Adrenal gland (tissue), 9 donors: ENCODE measurements at regions not wholly inside any gene's neighbourhood (a gene's known extent, or its start where the extent isn't known, plus 50 kb on each side); places are given as distances from the start of the nearest gene placed in this dataset.
A peak's percentile ranks its signal among the peaks of the same experiment; 100 is the strongest.

Experiments used
- DNase-seq, 7 donors: peaks; one replicate each; pipeline ENCODE4 v3.0.0-alpha.2; 2019 to 2020
- H3K27ac ChIP-seq, 5 donors: fragments of 200-600 bp; sonication (generic) in 4 of 5; 1 replicate in 3 of 5; 2 replicates in 2 of 5; pipeline versions ENCODE4 v1.5.1 to v1.8.0; 2016 to 2020; ENCODE audit warnings: mild to moderate bottlenecking in 1 of 5
- H3K27me3 ChIP-seq: fragments of 200-600 bp; 2 replicates; pipeline ENCODE4 v1.8.0; 2021
- H3K36me3 ChIP-seq, 2 donors: fragments of 200-600 bp; replicated peaks in 1 of 2; 1 replicate in 1 of 2; 2 replicates in 1 of 2; pipeline versions ENCODE4 v1.5.1 to v1.8.0; 2018 to 2022
- H3K4me1 ChIP-seq, 2 donors: fragments of 200-600 bp; replicated peaks in 1 of 2; 1 replicate in 1 of 2; 2 replicates in 1 of 2; pipeline versions ENCODE4 v1.5.1 to v1.8.0; 2018 to 2021
- H3K4me3 ChIP-seq, 4 donors: fragments of 200-600 bp; sonication (generic) in 3 of 4; one replicate each; pipeline ENCODE4 v1.5.1; 2016 to 2018
- H3K9me3 ChIP-seq, 3 donors: fragments of 200-600 bp; sonication (generic) in 1 of 3; replicated peaks in 1 of 3; 1 replicate in 2 of 3; 2 replicates in 1 of 3; pipeline versions ENCODE4 v1.5.1 to v1.8.0; 2016 to 2021
- POLR2A ChIP-seq, 2 donors: fragments of 450-650 bp; IDR thresholded peaks; one replicate each; pipeline ENCODE4 v1.6.1; 2017; ENCODE audit warnings: antibody characterized with exemption in 2 of 2, mild to moderate bottlenecking in 2 of 2, moderate library complexity in 1 of 2
- WGBS, 4 donors: extraction: QIAGEN DNeasy Blood & Tissue Kit in 2 of 4; methylation state at CpG; one replicate each; pipeline versions ENCODE4 v1.1.5 to v1.1.7; 2013 to 2017; 5-methylcytosine and 5-hydroxymethylcytosine counted together
- intact Hi-C, 2 donors: fragments of 100-400 bp; cut with DNase I; formaldehyde crosslinking; loops; one replicate each; pipeline versions ENCODE4 v1.14.1 to v1.15.0; 2022 to 2023
- TF ChIP-seq, protein P1 (sequence below), 6 experiments: fragments of 450-650 bp in 4 of 6; fragments of 200-600 bp in 2 of 6; sonication (generic) in 1 of 6; IDR thresholded peaks; 1 replicate in 5 of 6; 2 replicates in 1 of 6; pipeline versions ENCODE4 v1.5.1 to v1.8.0; 2016 to 2021; ENCODE audit warnings: antibody characterized with exemption in 6 of 6, mild to moderate bottlenecking in 2 of 6, moderate library complexity in 1 of 6
- donor health status: healthy with polysubstance abuse.
- donor health status: Bipolar disorder and iron deficiency.
- donor health status: DM: yes; HTN: yes; CAD: no.
- donor health status: DM: no; HTN: no; CAD: no.
- donor health status: DM: no; HTN: no; CAD: no.

DNA sequence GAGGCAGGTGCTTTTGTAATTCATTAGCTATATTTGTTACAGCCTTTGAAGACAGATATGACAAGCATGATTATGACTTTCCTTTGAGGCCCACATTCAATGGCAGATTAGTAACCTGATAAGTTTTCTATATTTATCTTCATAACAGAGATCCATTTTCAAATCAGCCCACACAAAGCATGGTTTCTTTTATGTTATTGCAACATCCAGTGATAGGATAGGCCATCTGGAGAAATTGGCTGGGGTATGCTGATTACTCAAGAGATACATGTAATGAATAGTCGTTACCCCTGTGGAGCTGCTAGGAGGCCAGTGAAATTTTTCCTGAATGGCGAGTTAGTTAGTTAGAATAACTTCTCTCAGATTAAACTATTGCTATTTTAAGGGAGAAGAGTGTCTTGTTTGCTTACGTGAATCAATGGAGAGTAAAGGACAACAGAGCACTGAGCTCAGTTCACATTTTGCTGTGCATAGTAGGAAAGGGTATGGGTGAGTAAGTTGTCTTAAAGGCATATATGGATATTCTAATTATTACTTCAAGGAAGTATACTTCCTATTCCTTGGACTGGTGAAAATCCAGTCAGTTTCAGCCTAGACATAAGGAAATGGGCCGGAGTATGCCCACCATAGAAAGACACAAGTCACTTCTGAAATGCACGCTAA is 79.2 kb upstream of the DKK2 start:
- TF ChIP-seq POLR2A (IDR thresholded peaks at IDR 0.05) = no peak
- TF ChIP-seq, protein P1, sequence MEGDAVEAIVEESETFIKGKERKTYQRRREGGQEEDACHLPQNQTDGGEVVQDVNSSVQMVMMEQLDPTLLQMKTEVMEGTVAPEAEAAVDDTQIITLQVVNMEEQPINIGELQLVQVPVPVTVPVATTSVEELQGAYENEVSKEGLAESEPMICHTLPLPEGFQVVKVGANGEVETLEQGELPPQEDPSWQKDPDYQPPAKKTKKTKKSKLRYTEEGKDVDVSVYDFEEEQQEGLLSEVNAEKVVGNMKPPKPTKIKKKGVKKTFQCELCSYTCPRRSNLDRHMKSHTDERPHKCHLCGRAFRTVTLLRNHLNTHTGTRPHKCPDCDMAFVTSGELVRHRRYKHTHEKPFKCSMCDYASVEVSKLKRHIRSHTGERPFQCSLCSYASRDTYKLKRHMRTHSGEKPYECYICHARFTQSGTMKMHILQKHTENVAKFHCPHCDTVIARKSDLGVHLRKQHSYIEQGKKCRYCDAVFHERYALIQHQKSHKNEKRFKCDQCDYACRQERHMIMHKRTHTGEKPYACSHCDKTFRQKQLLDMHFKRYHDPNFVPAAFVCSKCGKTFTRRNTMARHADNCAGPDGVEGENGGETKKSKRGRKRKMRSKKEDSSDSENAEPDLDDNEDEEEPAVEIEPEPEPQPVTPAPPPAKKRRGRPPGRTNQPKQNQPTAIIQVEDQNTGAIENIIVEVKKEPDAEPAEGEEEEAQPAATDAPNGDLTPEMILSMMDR (IDR thresholded peaks at IDR 0.05) = no peak
- no peaks in the 10 kb centered on the region for H3K36me3 ChIP-seq
- no peaks in the 10 kb centered on the region for H3K27me3 ChIP-seq
- DNase-seq = peak in 1 of 7 donors; percentile 17
- intact Hi-C loops = no loop called here
- WGBS, 4 donors = 71 to 82% (median 72%) methylated on average over 5 of the region's 5 CpGs
- H3K4me1 ChIP-seq = no peaks in the 10 kb centered on the region
- H3K4me3 ChIP-seq = no peak overlapping the region
- H3K9me3 ChIP-seq = no peaks in the 10 kb centered on the region
- H3K27ac ChIP-seq = no peak overlapping the region

DNA sequence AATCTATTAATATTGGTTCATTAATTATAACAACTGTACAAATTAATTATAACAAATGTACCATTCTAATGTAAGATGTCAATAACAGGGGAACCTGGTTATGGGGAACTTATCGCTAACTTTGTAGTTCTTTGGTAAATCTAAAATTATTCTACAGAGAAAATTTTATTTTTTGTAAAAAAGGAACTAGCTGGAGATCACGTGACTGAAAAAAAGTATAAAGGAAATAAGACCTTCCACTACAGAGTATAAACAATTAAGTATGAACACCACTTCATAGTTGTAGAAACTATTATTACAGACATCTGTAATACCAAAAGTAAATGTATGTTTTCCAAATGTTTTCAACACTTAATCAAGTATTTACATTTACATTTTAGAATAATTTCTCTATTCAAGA is 77.9 kb upstream of the DKK2 start:
- H3K27ac ChIP-seq = no peak overlapping the region
- no peak for DNase-seq
- TF ChIP-seq, protein P1 (IDR thresholded peaks at IDR 0.05) = no peak
- no peak for TF ChIP-seq POLR2A (IDR thresholded peaks at IDR 0.05)
- H3K27me3 ChIP-seq = no peaks in the 10 kb centered on the region
- intact Hi-C loops = no loop called here
- no peak overlapping the region for H3K4me3 ChIP-seq
- H3K4me1 ChIP-seq = no peaks in the 10 kb centered on the region
- no peaks in the 10 kb centered on the region for H3K9me3 ChIP-seq
- H3K36me3 ChIP-seq = no peaks in the 10 kb centered on the region
- 75 to 83% (median 79%) methylated on average over 2 of the region's 2 CpGs for WGBS, 4 donors

DNA sequence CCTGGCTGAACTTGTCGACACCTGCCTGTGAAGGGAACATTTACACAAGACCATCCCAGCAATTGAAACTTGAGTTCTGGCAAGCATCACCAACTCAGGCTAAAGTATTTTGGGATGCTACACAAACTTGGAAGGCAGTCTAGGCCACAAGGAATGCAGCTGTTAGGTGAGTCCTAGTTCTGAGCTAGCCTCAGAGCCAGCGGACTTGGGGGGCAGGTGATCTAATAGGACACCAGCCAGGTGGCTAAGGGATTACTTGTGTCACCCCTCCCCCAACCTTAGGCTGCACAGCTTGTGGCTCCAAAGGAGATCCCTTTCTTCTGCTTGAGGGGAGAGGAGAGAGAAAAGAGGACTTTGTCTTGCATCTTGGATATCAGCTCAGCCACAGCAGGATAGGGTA is 62.3 kb upstream of the DKK2 start:
- Histone ChIP-seq H3K9me3 (no peaks in the 10 kb centered on the region), H3K36me3 (no peaks in the 10 kb centered on the region), H3K27ac (no peak overlapping the region), H3K27me3 (no peaks in the 10 kb centered on the region), H3K4me1 (no peaks in the 10 kb centered on the region), H3K4me3 (no peak overlapping the region)
- TF ChIP-seq POLR2A (IDR thresholded peaks at IDR 0.05) = no peak
- TF ChIP-seq, protein P1 (IDR thresholded peaks at IDR 0.05) = no peak
- no peak for DNase-seq
- intact Hi-C loops = no loop called here
- 63 to 100% (median 81%) methylated on average over 2 of the region's 2 CpGs for WGBS, 4 donors

DNA sequence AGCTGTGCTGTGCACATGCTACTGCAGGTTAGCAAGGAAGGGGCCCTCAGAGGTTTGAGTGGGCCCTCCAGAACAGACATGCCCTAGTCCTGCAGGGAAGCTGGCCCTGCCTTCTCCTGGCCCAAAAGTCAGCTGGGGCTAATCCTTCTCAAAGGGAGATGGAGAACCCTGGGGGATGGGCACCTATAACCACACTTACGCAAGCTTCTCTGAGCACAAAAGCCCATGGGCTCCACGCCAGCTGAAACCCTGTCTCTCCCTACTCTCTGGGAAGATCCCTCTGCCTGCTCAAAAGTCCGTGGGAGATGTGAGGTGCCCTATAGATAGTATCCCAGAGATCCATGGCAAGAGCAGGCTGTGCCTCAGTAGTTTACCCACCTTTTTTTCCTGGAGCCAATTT is 58.9 kb upstream of the DKK2 start:
- TF ChIP-seq POLR2A (IDR thresholded peaks at IDR 0.05) = no peak
- TF ChIP-seq, protein P1 (IDR thresholded peaks at IDR 0.05) = no peak
- Histone ChIP-seq H3K4me3 (no peak overlapping the region), H3K4me1 (no peaks in the 10 kb centered on the region), H3K27me3 (no peaks in the 10 kb centered on the region), H3K36me3 (no peaks in the 10 kb centered on the region), H3K9me3 (no peaks in the 10 kb centered on the region), H3K27ac (no peak overlapping the region)
- intact Hi-C loops = no loop called here
- 40 to 80% (median 78%) methylated on average over 1 to 3 of the region's 3 CpGs for WGBS, 4 donors
- DNase-seq = no peak
